ENCODE measurements at regions not wholly inside any gene's neighbourhood (a gene's known extent, or its start where the extent isn't known, plus 50 kb on each side); places are given as distances from the start of the nearest gene placed in this dataset.

GRCh38 chr5:127133071-127133470, 59.8 kb upstream of the C5orf63 start:
- no peak for DNase-seq (ENCODE audit: low read depth)
- no peak overlapping the region for H3K4me3 ChIP-seq (ENCODE audit: low read depth, low read length)
- no peak for TF ChIP-seq MAX (IDR thresholded peaks at IDR 0.05; ENCODE audit: low read depth, low read length)
- TF ChIP-seq CTCF (IDR thresholded peaks at IDR 0.05; ENCODE audit: low read depth, low read length): no peak
- no peak for TF ChIP-seq POLR2A (IDR thresholded peaks at IDR 0.05; ENCODE audit: extremely low read depth, insufficient read length)
- no peak for TF ChIP-seq MYC (IDR thresholded peaks at IDR 0.05; ENCODE audit: low read depth, low read length)

- no peak for TF ChIP-seq POLR2A (IDR thresholded peaks at IDR 0.05; ENCODE audit: extremely low read depth, insufficient read length)
- peak; percentile 38; the same call in 1 of the 2 replicates for TF ChIP-seq MYC (IDR thresholded peaks at IDR 0.05; ENCODE audit: low read depth, low read length)
- no peak overlapping the region for H3K4me3 ChIP-seq (ENCODE audit: low read depth, low read length)
- peak; percentile 30 for DNase-seq (ENCODE audit: low read depth)
These were observed 63.6 kb upstream of the C5orf63 start for GRCh38 chr5:127136908-127137307.

GRCh38 chr5:127143722-127144121, 70.4 kb upstream of the C5orf63 start:
- no peak for DNase-seq (ENCODE audit: low read depth)
- no peak overlapping the region for H3K4me3 ChIP-seq (ENCODE audit: low read depth, low read length)
- no peak for TF ChIP-seq POLR2A (IDR thresholded peaks at IDR 0.05; ENCODE audit: extremely low read depth, insufficient read length)
- no peak for TF ChIP-seq MAX (IDR thresholded peaks at IDR 0.05; ENCODE audit: low read depth, low read length)
- TF ChIP-seq MYC (IDR thresholded peaks at IDR 0.05; ENCODE audit: low read depth, low read length): no peak
- no peak for TF ChIP-seq CTCF (IDR thresholded peaks at IDR 0.05; ENCODE audit: low read depth, low read length)

- no peak overlapping the region for H3K4me3 ChIP-seq (ENCODE audit: low read depth, low read length)
- TF ChIP-seq MYC (IDR thresholded peaks at IDR 0.05; ENCODE audit: low read depth, low read length) (no peak), POLR2A (IDR thresholded peaks at IDR 0.05; ENCODE audit: extremely low read depth, insufficient read length) (no peak), MAX (IDR thresholded peaks at IDR 0.05; ENCODE audit: low read depth, low read length) (no peak), CTCF (IDR thresholded peaks at IDR 0.05; ENCODE audit: low read depth, low read length) (no peak)
- DNase-seq (ENCODE audit: low read depth): no peak
These were observed 79.7 kb upstream of the C5orf63 start for GRCh38 chr5:127153031-127153430.

- no peak for DNase-seq (ENCODE audit: low read depth)
- no peak for TF ChIP-seq MAX (IDR thresholded peaks at IDR 0.05; ENCODE audit: low read depth, low read length)
- TF ChIP-seq POLR2A (IDR thresholded peaks at IDR 0.05; ENCODE audit: extremely low read depth, insufficient read length): no peak
- TF ChIP-seq MYC (IDR thresholded peaks at IDR 0.05; ENCODE audit: low read depth, low read length): no peak
- TF ChIP-seq CTCF (IDR thresholded peaks at IDR 0.05; ENCODE audit: low read depth, low read length): no peak
- no peak overlapping the region for H3K4me3 ChIP-seq (ENCODE audit: low read depth, low read length)
These were observed 80.2 kb upstream of the C5orf63 start for GRCh38 chr5:127153521-127153920.

GRCh38 chr5:127163750-127164149, 90.4 kb upstream of the C5orf63 start:
- TF ChIP-seq MAX (IDR thresholded peaks at IDR 0.05; ENCODE audit: low read depth, low read length) (no peak), MYC (IDR thresholded peaks at IDR 0.05; ENCODE audit: low read depth, low read length) (no peak), POLR2A (IDR thresholded peaks at IDR 0.05; ENCODE audit: extremely low read depth, insufficient read length) (no peak), CTCF (IDR thresholded peaks at IDR 0.05; ENCODE audit: low read depth, low read length) (no peak)
- H3K4me3 ChIP-seq (ENCODE audit: low read depth, low read length): no peak overlapping the region
- DNase-seq (ENCODE audit: low read depth): no peak

Data from NB4 (cell line).